CD4-positive, alpha-beta T cell treated with Interleukin-2 at 100 ng/mL for 4 hours (primary cell): ENCODE measurements at regions not wholly inside any gene's neighbourhood (a gene's known extent, or its start where the extent isn't known, plus 50 kb on each side); places are given as distances from the start of the nearest gene placed in this dataset.

Experiments
- DNase-seq: peaks from one replicate; pipeline ENCODE4 v3.0.0-alpha.2; 2020; ENCODE audit warnings: low spot score

GRCh38 chr1:224846119-224846907 is 83.2 kb upstream of the DNAH14 start:
- DNase-seq, result no peak

- no peak for DNase-seq
Measured at GRCh38 chr1:224850446-224850845, 79.0 kb upstream of the DNAH14 start.

GRCh38 chr1:224851210-224851847 is 78.1 kb upstream of the DNAH14 start:
- DNase-seq, result peak; percentile 46

GRCh38 chr1:224851848-224852261 is 77.6 kb upstream of the DNAH14 start:
- no peak for DNase-seq

GRCh38 chr1:224852901-224853568 is 76.4 kb upstream of the DNAH14 start:
- DNase-seq, result no peak

- DNase-seq, result no peak
Measured at GRCh38 chr1:224856973-224857372, 72.5 kb upstream of the DNAH14 start.

GRCh38 chr1:224859651-224860050 is 69.8 kb upstream of the DNAH14 start:
- no peak for DNase-seq

- no peak for DNase-seq
Measured at GRCh38 chr1:224860488-224861338, 68.8 kb upstream of the DNAH14 start.

GRCh38 chr1:224861339-224861716 is 68.1 kb upstream of the DNAH14 start:
- DNase-seq, result no peak

GRCh38 chr1:224863486-224863885 is 66.0 kb upstream of the DNAH14 start:
- DNase-seq, result no peak

GRCh38 chr1:224864006-224864405 is 65.5 kb upstream of the DNAH14 start:
- no peak for DNase-seq

- no peak for DNase-seq
Measured at GRCh38 chr1:224865510-224865909, 64.0 kb upstream of the DNAH14 start.

GRCh38 chr1:224866940-224867339 is 62.5 kb upstream of the DNAH14 start:
- no peak for DNase-seq

GRCh38 chr1:224867715-224868114 is 61.8 kb upstream of the DNAH14 start:
- no peak for DNase-seq

- no peak for DNase-seq
Measured at GRCh38 chr1:224872832-224873433, 56.5 kb upstream of the DNAH14 start.

GRCh38 chr1:224873434-224874369 is 55.8 kb upstream of the DNAH14 start:
- no peak for DNase-seq

GRCh38 chr1:224874775-224875174 is 54.7 kb upstream of the DNAH14 start:
- no peak for DNase-seq

GRCh38 chr1:224879162-224879803 is 50.2 kb upstream of the DNAH14 start:
- no peak for DNase-seq
